GM12878 (cell line): ENCODE measurements at regions not wholly inside any gene's neighbourhood (a gene's known extent, or its start where the extent isn't known, plus 50 kb on each side); places are given as distances from the start of the nearest gene placed in this dataset.

Source experiments
- ATAC-seq: fragments of 200-7000 bp; cut with Tn5 transposase; 3 replicates; pipeline ENCODE4 v1.9.1; 2020; ENCODE audit warnings: mild to moderate bottlenecking, moderate library complexity
- BruUV-seq: library from RNA; stranded (reverse); fragments of 400-500 nt; replicated peaks from 2 replicates; lab custom pipeline; 2021; lab: Mats Ljungman, UMichigan
- CTCF ChIA-PET: fragments of 300-600 bp; sonication (Branson Sonifier 250); formaldehyde crosslinking; extraction: SDS; loops from one replicate; lab custom pipeline; 2021; ENCODE audit warnings: inconsistent platforms; lab: Yijun Ruan, JAX
- POLR2A ChIA-PET: fragments of 350-600 bp; formaldehyde crosslinking; extraction: SDS; loops from one replicate; lab custom pipeline; 2021; ENCODE audit warnings: inconsistent platforms; lab: Charles Lee
- RAD21 ChIA-PET: fragments of 300-600 bp; sonication (Branson Sonifier 250); formaldehyde crosslinking; loops from one replicate; lab custom pipeline; 2023; ENCODE audit warnings: antibody characterized with exemption; ENCODE audit not compliant: unreplicated experiment; lab: Charles Lee
- SMC1A ChIA-PET: fragments of 300-600 bp; sonication (Branson Sonifier 250); formaldehyde crosslinking; loops from one replicate; lab custom pipeline; 2023; ENCODE audit not compliant: unreplicated experiment, uncharacterized antibody; lab: Charles Lee
- DNase-seq: peaks from one replicate; pipeline ENCODE4 v3.0.0-alpha.2; 2011; ENCODE audit warnings: low read depth, low spot score
- FAIRE-seq: peaks from 3 replicates; lab custom pipeline; 2011; peaks lifted over from hg19 to GRCh38; lab: Jason Lieb, UNC
- H2AFZ ChIP-seq: 2 replicates; pipeline ENCODE4 v1.6.0; 2011; ENCODE audit warnings: low read depth, low read length, control low read depth; ENCODE audit not compliant: control insufficient read depth
- H3K27ac ChIP-seq: 2 replicates; pipeline ENCODE4 v1.5.1; 2011; ENCODE audit warnings: control low read depth; ENCODE audit not compliant: control insufficient read depth, insufficient read depth
- H3K27me3 ChIP-seq, 2 experiments: replicated peaks in 1 of 2; 2 replicates each; pipeline versions ENCODE4 v1.6.0 to v1.6.1; 2011; ENCODE audit warnings: low read length in 1 of 2; ENCODE audit not compliant: control insufficient read depth in 2 of 2, insufficient read depth in 2 of 2
- H3K36me3 ChIP-seq, 2 experiments: 2 replicates each; pipeline ENCODE4 v1.5.1; 2011; ENCODE audit warnings: low read length in 1 of 2; ENCODE audit not compliant: control insufficient read depth in 2 of 2, insufficient read depth in 2 of 2
- H3K4me1 ChIP-seq: 2 replicates; pipeline ENCODE4 v1.6.1; 2011; ENCODE audit warnings: mild to moderate bottlenecking, low read length, moderate library complexity, mixed read lengths; ENCODE audit not compliant: control insufficient read depth, insufficient read depth
- H3K4me2 ChIP-seq: 2 replicates; pipeline ENCODE4 v1.6.0; 2011; ENCODE audit warnings: control low read depth; ENCODE audit not compliant: control insufficient read depth, insufficient read depth
- H3K4me3 ChIP-seq: fragments of 200-600 bp; sonication (generic); 2 replicates; pipeline ENCODE4 v1.5.1; 2016
- H3K79me2 ChIP-seq: 2 replicates; pipeline ENCODE4 v1.6.0; 2011; ENCODE audit warnings: low read length; ENCODE audit not compliant: control insufficient read depth, insufficient read depth
- H3K9ac ChIP-seq: 2 replicates; pipeline ENCODE4 v1.8.0; 2011; ENCODE audit warnings: low read length, control low read depth, mixed read lengths; ENCODE audit not compliant: control insufficient read depth, insufficient read depth
- H3K9me3 ChIP-seq: replicated peaks from 3 replicates; pipeline ENCODE4 v1.5.1; 2011; ENCODE audit warnings: mild to moderate bottlenecking, low read length; ENCODE audit not compliant: control insufficient read depth, insufficient read depth
- H4K20me1 ChIP-seq: 2 replicates; pipeline ENCODE4 v1.6.0; 2011; ENCODE audit not compliant: control insufficient read depth, insufficient read depth
- ASH2L ChIP-seq: fragments of 300-600, 200-600 bp; sonication (generic); IDR thresholded peaks from 2 replicates; pipeline ENCODE4 v1.6.1; 2017; ENCODE audit warnings: low read depth, mild to moderate bottlenecking, borderline replicate concordance
- CHD2 ChIP-seq: IDR thresholded peaks from 2 replicates; pipeline ENCODE4 v1.6.1; 2011; ENCODE audit warnings: low read depth, low read length, improper control_type of control experiment, borderline replicate concordance
- CREM ChIP-seq: IDR thresholded peaks from 2 replicates; pipeline ENCODE4 v1.6.1; 2014; ENCODE audit warnings: antibody characterized with exemption, low read depth
- HDAC6 ChIP-seq: fragments of 200-600 bp; sonication (generic); IDR thresholded peaks from one replicate; pipeline ENCODE4 v1.8.0; 2017; ENCODE audit warnings: antibody characterized with exemption; ENCODE audit not compliant: unreplicated experiment
- JUNB ChIP-seq: IDR thresholded peaks from 2 replicates; pipeline ENCODE4 v1.6.1; 2016; ENCODE audit warnings: antibody characterized with exemption, mild to moderate bottlenecking
- PAX8 ChIP-seq: fragments of 450-650 bp; IDR thresholded peaks from 2 replicates; pipeline ENCODE4 v1.6.1; 2017; ENCODE audit warnings: mild to moderate bottlenecking, moderate library complexity
- PML ChIP-seq: IDR thresholded peaks from 2 replicates; pipeline ENCODE4 v1.6.1; 2012; ENCODE audit warnings: low read length, inconsistent platforms
- POLR2A ChIP-seq: IDR thresholded peaks from 2 replicates; pipeline ENCODE4 v1.6.1; 2011; ENCODE audit warnings: low read depth, mild to moderate bottlenecking, low read length
- SREBF2 ChIP-seq: IDR thresholded peaks from 2 replicates; pipeline ENCODE4 v1.6.1; 2012; ENCODE audit warnings: mild to moderate bottlenecking, low read length
- SRF ChIP-seq, 2 experiments: IDR thresholded peaks; 2 replicates each; pipeline ENCODE4 v1.6.1; 2011; ENCODE audit warnings: low read depth in 2 of 2, low read length in 2 of 2, mild to moderate bottlenecking in 1 of 2, moderate library complexity in 1 of 2
- YBX1 ChIP-seq: fragments of 450-650 bp; IDR thresholded peaks from 2 replicates; pipeline ENCODE4 v1.6.1; 2016; ENCODE audit warnings: antibody characterized with exemption
- ZNF217 ChIP-seq: fragments of 450-650 bp; IDR thresholded peaks from 2 replicates; pipeline ENCODE4 v1.6.1; 2017; ENCODE audit warnings: antibody characterized with exemption, mild to moderate bottlenecking
- WGBS: methylation state at CpG from one replicate; pipeline ENCODE4 v1.1.6; 2016; ENCODE audit warnings: low lambda C conversion rate; ENCODE audit not compliant: insufficient replicate concordance, insufficient coverage; ENCODE audit errors: missing lambda C conversion rate; 5-methylcytosine and 5-hydroxymethylcytosine counted together
- in situ Hi-C: fragments of 300-500 bp; cut with MboI; formaldehyde crosslinking; loops from 9 replicates; pipeline ENCODE4 v1.14.3; 2018; ENCODE audit warnings: mixed read lengths
- intact Hi-C: fragments of 100-400 bp; cut with micrococcal nuclease; formaldehyde crosslinking; loops from one replicate; pipeline ENCODE4 v1.14.2; 2022; ENCODE audit not compliant: unreplicated experiment
- TF ChIP-seq, protein P1 (sequence below): fragments of 450-650 bp; conservative IDR thresholded peaks from 2 replicates; pipeline ENCODE4 v1.6.1; 2017; ENCODE audit warnings: mild to moderate bottlenecking, moderate library complexity

DNA sequence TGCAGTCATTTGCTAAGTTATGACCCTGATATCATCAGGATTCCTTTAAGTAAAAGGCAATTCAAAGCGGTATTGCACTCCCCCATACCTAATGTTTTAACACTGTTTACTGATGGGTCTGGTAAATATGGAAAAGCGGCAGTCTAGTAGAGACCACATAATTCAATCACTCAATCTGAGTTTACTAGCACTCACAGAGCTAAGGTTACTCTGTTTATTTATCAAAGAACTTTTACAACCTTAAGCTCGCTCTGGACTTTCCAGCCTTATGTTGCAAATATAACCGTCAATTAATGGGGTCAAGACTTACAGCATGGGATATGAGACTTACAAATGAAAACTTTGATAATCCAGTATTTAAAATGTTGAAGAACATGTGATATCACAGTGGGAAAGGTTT is 124.5 kb upstream of the ZCCHC13 start:
- DNase-seq (no peak), ATAC-seq (no peak), FAIRE-seq (no peak)
- ChIA-PET RAD21 (no interaction called here), SMC1A (interaction anchor here (0.6 kb wide), 1 partner anchor 43 kb away, joined by 3 read pairs; no protein-coding TSS in a partner anchor), CTCF (no interaction called here), POLR2A (no interaction called here)
- Histone ChIP-seq H3K4me1 (no peaks in the 10 kb centered on the region), H3K79me2 (no peaks in the 10 kb centered on the region), H2AFZ (no peak overlapping the region), H3K36me3 (no peaks in the 10 kb centered on the region), H3K4me3 (no peak overlapping the region), H4K20me1 (no peaks in the 10 kb centered on the region), H3K9ac (no peak overlapping the region), H3K27ac (no peak overlapping the region), H3K9me3 (no peaks in the 10 kb centered on the region), H3K4me2 (no peak overlapping the region), H3K27me3 (no peaks in the 10 kb centered on the region)
- in situ Hi-C loops: no loop called here
- TF ChIP-seq SRF (IDR thresholded peaks at IDR 0.05; ENCODE audit: low read depth in 2 of 2, low read length in 2 of 2) (no peak), ZNF217 (no peak), HDAC6 (no peak), CHD2 (no peak), ASH2L (no peak), PML (no peak), YBX1 (no peak), JUNB (no peak), SREBF2 (no peak), POLR2A (no peak), CREM (no peak), PAX8 (no peak)
- TF ChIP-seq, protein P1, sequence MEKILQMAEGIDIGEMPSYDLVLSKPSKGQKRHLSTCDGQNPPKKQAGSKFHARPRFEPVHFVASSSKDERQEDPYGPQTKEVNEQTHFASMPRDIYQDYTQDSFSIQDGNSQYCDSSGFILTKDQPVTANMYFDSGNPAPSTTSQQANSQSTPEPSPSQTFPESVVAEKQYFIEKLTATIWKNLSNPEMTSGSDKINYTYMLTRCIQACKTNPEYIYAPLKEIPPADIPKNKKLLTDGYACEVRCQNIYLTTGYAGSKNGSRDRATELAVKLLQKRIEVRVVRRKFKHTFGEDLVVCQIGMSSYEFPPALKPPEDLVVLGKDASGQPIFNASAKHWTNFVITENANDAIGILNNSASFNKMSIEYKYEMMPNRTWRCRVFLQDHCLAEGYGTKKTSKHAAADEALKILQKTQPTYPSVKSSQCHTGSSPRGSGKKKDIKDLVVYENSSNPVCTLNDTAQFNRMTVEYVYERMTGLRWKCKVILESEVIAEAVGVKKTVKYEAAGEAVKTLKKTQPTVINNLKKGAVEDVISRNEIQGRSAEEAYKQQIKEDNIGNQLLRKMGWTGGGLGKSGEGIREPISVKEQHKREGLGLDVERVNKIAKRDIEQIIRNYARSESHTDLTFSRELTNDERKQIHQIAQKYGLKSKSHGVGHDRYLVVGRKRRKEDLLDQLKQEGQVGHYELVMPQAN: no peak
- BruUV-seq: no TSS peak
- intact Hi-C loops: no loop called here
- WGBS: 58% methylated on average over 4 of the region's 4 CpGs
